ENCODE measurements at regions not wholly inside any gene's neighbourhood (a gene's known extent, or its start where the extent isn't known, plus 50 kb on each side); places are given as distances from the start of the nearest gene placed in this dataset.

DNA sequence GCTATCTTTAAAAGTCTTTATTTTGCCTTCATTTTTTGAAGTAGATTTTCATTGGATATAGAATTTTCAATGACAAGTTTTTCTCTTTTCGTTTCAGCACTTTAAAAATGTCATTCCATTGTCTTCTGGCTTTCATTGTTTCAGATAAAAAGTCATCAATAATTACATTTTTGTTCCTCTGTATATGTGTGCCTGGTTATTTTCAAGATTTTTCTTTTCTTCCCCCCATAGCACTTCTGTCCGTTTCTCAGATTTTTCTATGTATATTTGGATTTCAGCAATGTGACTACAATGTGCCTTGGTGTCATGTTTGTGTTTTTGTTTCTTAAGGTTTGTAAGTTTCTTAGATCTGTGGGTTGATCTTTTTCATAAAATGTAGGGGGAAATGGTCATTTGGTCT lies 66.3 kb upstream of the HSD17B12 start:
- H3K4me3 ChIP-seq: no peak overlapping the region
- Mint-ChIP-seq H3K9me3 (peaks cover 17% of the 10 kb centered on the region; the same call in 2 of the 3 replicates), H3K4me3 (no peak overlapping the region), H3K4me1 (no peaks in the 10 kb centered on the region), H3K36me3 (ENCODE audit: low read depth) (peaks cover 3% of the 10 kb centered on the region; the same call in 2 of the 3 replicates), H3K27me3 (ENCODE audit: insufficient read depth, low read depth, poor library complexity) (peaks cover 2% of the 10 kb centered on the region), H3K27ac (no peak overlapping the region)
- H3K9me2 ChIP-seq (ENCODE audit: insufficient read depth): peaks cover 3% of the 10 kb centered on the region; the same call in 1 of the 2 replicates
- H3K79me2 ChIP-seq (replicated peaks; ENCODE audit: insufficient read depth): no peaks in the 10 kb centered on the region
- no peaks in the 10 kb centered on the region for H4K20me1 ChIP-seq (replicated peaks; ENCODE audit: insufficient read depth)
- ATAC-seq: no peak
- H3F3A ChIP-seq (replicated peaks; ENCODE audit: low read depth): no peaks in the 10 kb centered on the region
- H2AFZ ChIP-seq: no peak overlapping the region
- DNase-seq (ENCODE audit: low spot score): no peak
- no peaks in the 10 kb centered on the region for H3K4me1 ChIP-seq (ENCODE audit: insufficient read depth)
- H3K27me3 ChIP-seq (ENCODE audit: insufficient read depth): no peaks in the 10 kb centered on the region
- no peak overlapping the region for H3K27ac ChIP-seq (ENCODE audit: low read depth)
- peaks cover 5% of the 10 kb centered on the region; the same call in 1 of the 2 replicates for H3K36me3 ChIP-seq (ENCODE audit: insufficient read depth)
- TF ChIP-seq, protein P1, sequence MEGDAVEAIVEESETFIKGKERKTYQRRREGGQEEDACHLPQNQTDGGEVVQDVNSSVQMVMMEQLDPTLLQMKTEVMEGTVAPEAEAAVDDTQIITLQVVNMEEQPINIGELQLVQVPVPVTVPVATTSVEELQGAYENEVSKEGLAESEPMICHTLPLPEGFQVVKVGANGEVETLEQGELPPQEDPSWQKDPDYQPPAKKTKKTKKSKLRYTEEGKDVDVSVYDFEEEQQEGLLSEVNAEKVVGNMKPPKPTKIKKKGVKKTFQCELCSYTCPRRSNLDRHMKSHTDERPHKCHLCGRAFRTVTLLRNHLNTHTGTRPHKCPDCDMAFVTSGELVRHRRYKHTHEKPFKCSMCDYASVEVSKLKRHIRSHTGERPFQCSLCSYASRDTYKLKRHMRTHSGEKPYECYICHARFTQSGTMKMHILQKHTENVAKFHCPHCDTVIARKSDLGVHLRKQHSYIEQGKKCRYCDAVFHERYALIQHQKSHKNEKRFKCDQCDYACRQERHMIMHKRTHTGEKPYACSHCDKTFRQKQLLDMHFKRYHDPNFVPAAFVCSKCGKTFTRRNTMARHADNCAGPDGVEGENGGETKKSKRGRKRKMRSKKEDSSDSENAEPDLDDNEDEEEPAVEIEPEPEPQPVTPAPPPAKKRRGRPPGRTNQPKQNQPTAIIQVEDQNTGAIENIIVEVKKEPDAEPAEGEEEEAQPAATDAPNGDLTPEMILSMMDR (conservative IDR thresholded peaks at IDR 0.05; ENCODE audit: low read depth in 2 of 2): no peak
- no peak for TF ChIP-seq EZH2 (IDR thresholded peaks at IDR 0.05; ENCODE audit: low read depth, unreplicated experiment)
- H3K4me2 ChIP-seq: no peak overlapping the region

DNA sequence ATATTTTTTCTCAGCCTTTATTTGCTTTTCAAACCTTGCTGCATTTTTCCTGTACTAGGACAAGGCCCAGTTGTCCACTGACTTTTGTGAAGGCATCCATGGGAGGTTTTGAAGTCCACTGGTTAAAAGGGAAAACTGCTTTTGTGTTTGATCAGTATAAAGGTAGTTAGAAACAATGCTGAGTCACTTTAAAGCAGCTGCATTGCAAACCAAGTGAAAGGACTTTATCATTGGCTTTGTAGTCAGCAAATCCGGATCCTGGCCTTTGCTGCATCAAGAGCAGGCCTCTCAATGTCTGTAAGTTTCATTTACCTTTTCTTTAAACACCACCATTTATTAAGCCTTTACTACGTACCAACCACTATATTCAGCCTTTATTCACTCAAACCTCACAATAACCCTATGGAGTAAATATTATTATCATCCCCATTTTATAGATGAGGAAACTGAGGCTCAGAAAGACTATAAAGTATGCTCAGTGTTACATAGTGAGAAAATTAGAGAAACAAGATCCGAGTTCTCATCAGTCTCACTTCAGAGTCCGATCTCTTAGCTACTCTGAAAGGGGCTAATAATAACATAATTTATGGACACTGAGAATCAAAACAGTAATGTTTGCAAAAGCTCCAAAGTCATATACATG lies 60.6 kb upstream of the HSD17B12 start:
- peaks cover 2% of the 10 kb centered on the region for H3K27me3 Mint-ChIP-seq (ENCODE audit: insufficient read depth, low read depth, poor library complexity)
- no peak overlapping the region for H3K27ac ChIP-seq (ENCODE audit: low read depth)
- H3K4me3 ChIP-seq: no peak overlapping the region
- TF ChIP-seq EZH2phosphoT487 (IDR thresholded peaks at IDR 0.05; ENCODE audit: unreplicated experiment): no peak
- TF ChIP-seq, protein P1 (conservative IDR thresholded peaks at IDR 0.05; ENCODE audit: low read depth in 2 of 2): no peak
- TF ChIP-seq CREB1 (CRISPR knock-in tag; IDR thresholded peaks at IDR 0.05; ENCODE audit: low read depth): no peak
- TF ChIP-seq POLR2AphosphoS5 (IDR thresholded peaks at IDR 0.05; ENCODE audit: low read depth): no peak
- no peak for TF ChIP-seq STAT1 (IDR thresholded peaks at IDR 0.05; ENCODE audit: unreplicated experiment)
- TF ChIP-seq REST (IDR thresholded peaks at IDR 0.05; ENCODE audit: unreplicated experiment): no peak
- TF ChIP-seq JUNB (IDR thresholded peaks at IDR 0.05; ENCODE audit: unreplicated experiment): no peak
- TF ChIP-seq ZNF331 (CRISPR knock-in tag; IDR thresholded peaks at IDR 0.05; ENCODE audit: low read depth): no peak

More for the DNA sequence above, 60.6 kb upstream of the HSD17B12 start:
- no peaks in the 10 kb centered on the region for H3K4me1 Mint-ChIP-seq
- peaks cover 3% of the 10 kb centered on the region; the same call in 1 of the 2 replicates for H3K9me2 ChIP-seq (ENCODE audit: insufficient read depth)
- H3K36me3 ChIP-seq (ENCODE audit: insufficient read depth): no peaks in the 10 kb centered on the region
- H3K4me1 ChIP-seq (ENCODE audit: insufficient read depth): no peaks in the 10 kb centered on the region
- no peaks in the 10 kb centered on the region for H3K27me3 ChIP-seq (ENCODE audit: insufficient read depth)
- H3K4me2 ChIP-seq: no peak overlapping the region
- no peak overlapping the region for H3K4me3 Mint-ChIP-seq
- no peaks in the 10 kb centered on the region; the same call in 2 of the 3 replicates for H3K36me3 Mint-ChIP-seq (ENCODE audit: low read depth)
- DNase-seq (ENCODE audit: low spot score): no peak
- H4K20me1 ChIP-seq (replicated peaks; ENCODE audit: insufficient read depth): no peaks in the 10 kb centered on the region
- H3K9me3 Mint-ChIP-seq: peaks cover 4% of the 10 kb centered on the region; the same call in 1 of the 3 replicates
- no peaks in the 10 kb centered on the region for H3F3A ChIP-seq (replicated peaks; ENCODE audit: low read depth)
- H2AFZ ChIP-seq: peak overlapping the region; percentile 28; the same call in 1 of the 2 replicates
- no peaks in the 10 kb centered on the region for H3K79me2 ChIP-seq (replicated peaks; ENCODE audit: insufficient read depth)
- H3K27ac Mint-ChIP-seq: no peak overlapping the region
- no peak for ATAC-seq

Data from GM23338 (cell line).